ENCODE measurements at regions not wholly inside any gene's neighbourhood (a gene's known extent, or its start where the extent isn't known, plus 50 kb on each side); places are given as distances from the start of the nearest gene placed in this dataset.
A peak's percentile ranks its signal among the peaks of the same experiment; 100 is the strongest.

GRCh38 chr17:73754886-73755400 lies 110.7 kb upstream of the SDK2 start:
- no peak for DNase-seq (ENCODE audit: low read depth)

GRCh38 chr17:73757420-73757819 lies 113.2 kb upstream of the SDK2 start:
- no peak for DNase-seq (ENCODE audit: low read depth)

GRCh38 chr17:73758245-73758644 lies 114.0 kb upstream of the SDK2 start:
- no peak for DNase-seq (ENCODE audit: low read depth)

GRCh38 chr17:73759324-73759723 lies 115.1 kb upstream of the SDK2 start:
- no peak for DNase-seq (ENCODE audit: low read depth)

- DNase-seq (ENCODE audit: low read depth), result no peak
Observed at GRCh38 chr17:73759734-73760438, 115.6 kb upstream of the SDK2 start.

GRCh38 chr17:73760439-73760758 lies 116.2 kb upstream of the SDK2 start:
- no peak for DNase-seq (ENCODE audit: low read depth)

GRCh38 chr17:73765824-73766563 lies 121.7 kb upstream of the SDK2 start:
- no peak for DNase-seq (ENCODE audit: low read depth)

- no peak for DNase-seq (ENCODE audit: low read depth)
Observed at GRCh38 chr17:73767696-73768095, 123.5 kb upstream of the SDK2 start.

- no peak for DNase-seq (ENCODE audit: low read depth)
Observed at GRCh38 chr17:73768691-73769090, 124.4 kb upstream of the SDK2 start.

- DNase-seq (ENCODE audit: low read depth), result no peak
Observed at GRCh38 chr17:73769479-73769878, 125.2 kb upstream of the SDK2 start.

GRCh38 chr17:73770115-73770848 lies 126.0 kb upstream of the SDK2 start:
- peak; percentile 17 for DNase-seq (ENCODE audit: low read depth)

- DNase-seq (ENCODE audit: low read depth), result no peak
Observed at GRCh38 chr17:73770849-73771229, 126.6 kb upstream of the SDK2 start.

- DNase-seq (ENCODE audit: low read depth), result no peak
Observed at GRCh38 chr17:73772107-73772705, 128.0 kb upstream of the SDK2 start.

GRCh38 chr17:73773702-73774101 lies 129.5 kb upstream of the SDK2 start:
- no peak for DNase-seq (ENCODE audit: low read depth)

GRCh38 chr17:73774852-73775251 lies 130.6 kb upstream of the SDK2 start:
- DNase-seq (ENCODE audit: low read depth), result no peak

GRCh38 chr17:73776351-73777130 lies 132.3 kb upstream of the SDK2 start:
- no peak for DNase-seq (ENCODE audit: low read depth)

- DNase-seq (ENCODE audit: low read depth), result no peak
Observed at GRCh38 chr17:73777131-73777449, 132.8 kb upstream of the SDK2 start.

- DNase-seq (ENCODE audit: low read depth), result no peak
Observed at GRCh38 chr17:73782231-73782630, 138.0 kb upstream of the SDK2 start.

- DNase-seq (ENCODE audit: low read depth), result no peak
Observed at GRCh38 chr17:73782641-73783381, 138.6 kb upstream of the SDK2 start.

- DNase-seq (ENCODE audit: low read depth), result no peak
Observed at GRCh38 chr17:73783382-73783766, 139.1 kb upstream of the SDK2 start.

- no peak for DNase-seq (ENCODE audit: low read depth)
Observed at GRCh38 chr17:73783945-73784603, 139.8 kb upstream of the SDK2 start.

Measured in GM04503 (cell line).